SK-N-SH treated with all-trans-retinoic acid at 6 μM for 48 hours (cell line): ENCODE measurements at regions not wholly inside any gene's neighbourhood (a gene's known extent, or its start where the extent isn't known, plus 50 kb on each side); places are given as distances from the start of the nearest gene placed in this dataset.

Experiments used
- ARNTL ChIP-seq: fragments of 450-650 bp; formaldehyde crosslinking; IDR thresholded peaks from 2 replicates; pipeline ENCODE4 v1.5.0; 2020; ENCODE audit warnings: low read depth, mild to moderate bottlenecking, moderate library complexity, borderline replicate concordance
- BACH2 ChIP-seq: fragments of 250-450 bp; sonication (Bioruptor Pico); IDR thresholded peaks from 2 replicates; pipeline ENCODE4 v1.9.0; 2021; ENCODE audit warnings: mild to moderate bottlenecking, borderline replicate concordance
- CSDC2 ChIP-seq: fragments of 250-450 bp; sonication (Bioruptor Pico); IDR thresholded peaks from 2 replicates; pipeline ENCODE4 v1.5.0; 2020; ENCODE audit warnings: mild to moderate bottlenecking, moderate library complexity
- CSRNP3 ChIP-seq: fragments of 250-450 bp; sonication (Bioruptor Pico); IDR thresholded peaks from 2 replicates; pipeline ENCODE4 v1.5.1; 2021; ENCODE audit warnings: mild to moderate bottlenecking, moderate library complexity
- GLIS3 ChIP-seq: fragments of 250-450 bp; sonication (Bioruptor Pico); IDR thresholded peaks from 2 replicates; pipeline ENCODE4 v1.5.0; 2020; ENCODE audit warnings: mild to moderate bottlenecking, moderate library complexity
- ISL1 ChIP-seq: fragments of 250-450 bp; sonication (Bioruptor Pico); IDR thresholded peaks from 2 replicates; pipeline ENCODE4 v2.1.2; 2022; ENCODE audit warnings: mild to moderate bottlenecking, moderate library complexity
- PPARA ChIP-seq: fragments of 250-450 bp; sonication (Bioruptor Pico); IDR thresholded peaks from 2 replicates; pipeline ENCODE4 v1.5.0; 2020; ENCODE audit warnings: mild to moderate bottlenecking, borderline replicate concordance
- SNAI2 ChIP-seq: fragments of 250-450 bp; sonication (Bioruptor Pico); IDR thresholded peaks from 2 replicates; pipeline ENCODE4 v1.5.0; 2020; ENCODE audit warnings: mild to moderate bottlenecking, moderate library complexity
- TCF4 ChIP-seq: fragments of 250-450 bp; sonication (Bioruptor Pico); IDR thresholded peaks from 2 replicates; pipeline ENCODE4 v1.8.0; 2021; ENCODE audit warnings: mild to moderate bottlenecking, moderate library complexity, borderline replicate concordance
- TSHZ2 ChIP-seq: fragments of 250-450 bp; sonication (Bioruptor Pico); IDR thresholded peaks from 2 replicates; pipeline ENCODE4 v1.5.0; 2020; ENCODE audit warnings: mild to moderate bottlenecking, moderate library complexity
- ZFP3 ChIP-seq: fragments of 250-450 bp; sonication (Bioruptor Pico); IDR thresholded peaks from 2 replicates; pipeline ENCODE4 v1.5.0; 2020; ENCODE audit warnings: mild to moderate bottlenecking, moderate library complexity
- ZNF565 ChIP-seq: fragments of 450-650 bp; formaldehyde crosslinking; conservative IDR thresholded peaks from 2 replicates; pipeline ENCODE4 v1.5.0; 2020; ENCODE audit warnings: low read depth, mild to moderate bottlenecking, moderate library complexity
- ZNF70 ChIP-seq: fragments of 450-650 bp; formaldehyde crosslinking; IDR thresholded peaks from 2 replicates; pipeline ENCODE4 v1.5.0; 2020; ENCODE audit warnings: mild to moderate bottlenecking, moderate library complexity
- TF ChIP-seq, protein P1 (sequence below): fragments of 250-450 bp; sonication (Bioruptor Pico); IDR thresholded peaks from 2 replicates; pipeline ENCODE4 v1.8.0; 2020; ENCODE audit warnings: mild to moderate bottlenecking, moderate library complexity, borderline replicate concordance

DNA sequence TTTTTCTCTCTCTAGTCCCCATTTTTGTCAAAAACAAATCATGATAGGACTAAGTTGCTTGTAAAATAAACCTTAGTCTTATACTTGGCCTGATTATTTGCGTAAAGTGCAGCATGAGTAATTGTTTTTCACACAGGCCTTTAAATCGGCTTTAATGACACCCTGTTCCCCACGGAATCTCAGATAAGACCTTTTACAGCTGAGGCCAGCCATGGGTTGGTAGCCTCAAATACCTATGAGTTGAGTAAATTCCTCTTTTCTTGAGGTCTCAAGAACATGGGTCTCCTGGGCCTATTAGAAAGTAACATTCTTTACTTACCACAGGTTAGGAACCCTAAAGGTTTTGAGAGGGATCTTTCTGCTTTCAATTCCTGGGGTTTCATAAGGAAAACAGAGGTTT lies 761.0 kb upstream of the PHF14 start:
- no peak for TF ChIP-seq TSHZ2 (CRISPR knock-in tag)
- TF ChIP-seq BACH2, result no peak
- TF ChIP-seq TCF4 (CRISPR knock-in tag), result no peak
- no peak for TF ChIP-seq ZNF70 (CRISPR knock-in tag)
- TF ChIP-seq ARNTL (CRISPR knock-in tag), result no peak
- no peak for TF ChIP-seq ZNF565 (CRISPR knock-in tag)
- TF ChIP-seq, protein P1, sequence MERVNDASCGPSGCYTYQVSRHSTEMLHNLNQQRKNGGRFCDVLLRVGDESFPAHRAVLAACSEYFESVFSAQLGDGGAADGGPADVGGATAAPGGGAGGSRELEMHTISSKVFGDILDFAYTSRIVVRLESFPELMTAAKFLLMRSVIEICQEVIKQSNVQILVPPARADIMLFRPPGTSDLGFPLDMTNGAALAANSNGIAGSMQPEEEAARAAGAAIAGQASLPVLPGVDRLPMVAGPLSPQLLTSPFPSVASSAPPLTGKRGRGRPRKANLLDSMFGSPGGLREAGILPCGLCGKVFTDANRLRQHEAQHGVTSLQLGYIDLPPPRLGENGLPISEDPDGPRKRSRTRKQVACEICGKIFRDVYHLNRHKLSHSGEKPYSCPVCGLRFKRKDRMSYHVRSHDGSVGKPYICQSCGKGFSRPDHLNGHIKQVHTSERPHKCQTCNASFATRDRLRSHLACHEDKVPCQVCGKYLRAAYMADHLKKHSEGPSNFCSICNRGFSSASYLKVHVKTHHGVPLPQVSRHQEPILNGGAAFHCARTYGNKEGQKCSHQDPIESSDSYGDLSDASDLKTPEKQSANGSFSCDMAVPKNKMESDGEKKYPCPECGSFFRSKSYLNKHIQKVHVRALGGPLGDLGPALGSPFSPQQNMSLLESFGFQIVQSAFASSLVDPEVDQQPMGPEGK, result no peak
- TF ChIP-seq GLIS3, result no peak
- TF ChIP-seq PPARA (CRISPR knock-in tag), result no peak
- TF ChIP-seq ZFP3 (CRISPR knock-in tag), result no peak
- TF ChIP-seq SNAI2, result no peak
- TF ChIP-seq CSRNP3 (CRISPR knock-in tag), result no peak
- TF ChIP-seq ISL1, result no peak
- TF ChIP-seq CSDC2, result no peak
